ENCODE measurements at regions not wholly inside any gene's neighbourhood (a gene's known extent, or its start where the extent isn't known, plus 50 kb on each side); places are given as distances from the start of the nearest gene placed in this dataset.

- 70 to 75% (median 74%) methylated on average over 9 of the region's 9 CpGs for WGBS, 4 donors
- Histone ChIP-seq H3K27me3 (no peaks in the 10 kb centered on the region), H3K36me3 (no peaks in the 10 kb centered on the region), H3K4me3 (no peak overlapping the region), H3K4me1 (no peaks in the 10 kb centered on the region), H3K27ac (no peak overlapping the region), H3K9me3 (no peaks in the 10 kb centered on the region)
- TF ChIP-seq POLR2A (IDR thresholded peaks at IDR 0.05), result no peak
- TF ChIP-seq, protein P1, sequence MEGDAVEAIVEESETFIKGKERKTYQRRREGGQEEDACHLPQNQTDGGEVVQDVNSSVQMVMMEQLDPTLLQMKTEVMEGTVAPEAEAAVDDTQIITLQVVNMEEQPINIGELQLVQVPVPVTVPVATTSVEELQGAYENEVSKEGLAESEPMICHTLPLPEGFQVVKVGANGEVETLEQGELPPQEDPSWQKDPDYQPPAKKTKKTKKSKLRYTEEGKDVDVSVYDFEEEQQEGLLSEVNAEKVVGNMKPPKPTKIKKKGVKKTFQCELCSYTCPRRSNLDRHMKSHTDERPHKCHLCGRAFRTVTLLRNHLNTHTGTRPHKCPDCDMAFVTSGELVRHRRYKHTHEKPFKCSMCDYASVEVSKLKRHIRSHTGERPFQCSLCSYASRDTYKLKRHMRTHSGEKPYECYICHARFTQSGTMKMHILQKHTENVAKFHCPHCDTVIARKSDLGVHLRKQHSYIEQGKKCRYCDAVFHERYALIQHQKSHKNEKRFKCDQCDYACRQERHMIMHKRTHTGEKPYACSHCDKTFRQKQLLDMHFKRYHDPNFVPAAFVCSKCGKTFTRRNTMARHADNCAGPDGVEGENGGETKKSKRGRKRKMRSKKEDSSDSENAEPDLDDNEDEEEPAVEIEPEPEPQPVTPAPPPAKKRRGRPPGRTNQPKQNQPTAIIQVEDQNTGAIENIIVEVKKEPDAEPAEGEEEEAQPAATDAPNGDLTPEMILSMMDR (IDR thresholded peaks at IDR 0.05), result no peak
- DNase-seq, result no peak
- intact Hi-C loops (cut with DNase I), result no loop called here
- no peak for ATAC-seq
Measured at GRCh38 chr5:83001796-83002381, 75.3 kb downstream of the TMEM167A start.

DNA sequence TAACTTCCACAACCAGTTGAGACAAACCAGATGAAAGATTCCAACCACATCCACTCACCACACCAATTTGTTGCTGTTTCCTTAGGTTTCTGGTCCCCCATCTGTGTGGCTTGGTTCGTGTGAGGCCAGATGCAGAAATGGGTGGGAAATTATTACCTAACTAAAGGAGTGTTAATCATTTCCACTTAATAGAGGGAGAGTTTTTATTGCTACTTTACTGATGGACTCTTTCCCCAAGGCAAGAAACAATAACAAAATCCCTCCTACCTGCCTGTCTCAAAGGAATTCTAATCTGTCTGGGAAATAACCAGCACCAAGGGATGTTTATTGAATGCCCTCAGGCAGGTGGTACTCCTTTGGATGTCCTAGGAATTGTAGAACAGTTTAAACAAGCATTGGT lies 76.3 kb downstream of the TMEM167A start:
- no peaks in the 10 kb centered on the region for H3K4me1 ChIP-seq
- no peak overlapping the region for H3K27ac ChIP-seq
- no peaks in the 10 kb centered on the region for H3K27me3 ChIP-seq
- no peak for ATAC-seq
- 56 to 86% (median 78%) methylated on average over 1 of the region's 1 CpG for WGBS, 4 donors
- TF ChIP-seq, protein P1 (IDR thresholded peaks at IDR 0.05), result no peak
- no peak for TF ChIP-seq POLR2A (IDR thresholded peaks at IDR 0.05)
- no peak for DNase-seq
- no peaks in the 10 kb centered on the region for H3K9me3 ChIP-seq
- no peak overlapping the region for H3K4me3 ChIP-seq
- no peaks in the 10 kb centered on the region for H3K36me3 ChIP-seq
- intact Hi-C loops (cut with DNase I), result no loop called here

DNA sequence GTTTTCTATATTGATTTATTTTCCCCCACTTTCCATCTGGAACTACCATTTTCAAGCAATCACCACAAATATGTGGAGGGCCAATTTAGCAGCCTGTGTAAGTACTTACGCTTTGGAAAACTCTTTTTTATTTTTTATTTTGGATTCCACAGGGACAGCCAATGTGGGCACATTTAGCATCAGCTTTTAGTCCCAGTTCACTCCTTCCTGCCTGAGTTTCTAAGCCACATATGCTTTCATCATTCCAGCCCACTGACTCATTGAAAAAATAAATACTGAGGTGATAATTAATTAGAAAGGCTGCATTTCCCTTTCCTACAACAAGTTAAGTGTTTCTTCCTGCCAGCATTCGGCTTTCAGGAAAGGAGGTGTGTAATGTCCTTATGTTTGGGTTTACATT lies 76.8 kb downstream of the TMEM167A start:
- H3K4me3 ChIP-seq, result no peak overlapping the region
- H3K9me3 ChIP-seq, result no peaks in the 10 kb centered on the region
- DNase-seq (no peak), ATAC-seq (no peak)
- no peak for TF ChIP-seq POLR2A (IDR thresholded peaks at IDR 0.05)
- TF ChIP-seq, protein P1 (IDR thresholded peaks at IDR 0.05), result no peak
- no peaks in the 10 kb centered on the region for H3K36me3 ChIP-seq
- no peaks in the 10 kb centered on the region for H3K27me3 ChIP-seq
- intact Hi-C loops (cut with DNase I), result no loop called here
- no peak overlapping the region for H3K27ac ChIP-seq
- no peaks in the 10 kb centered on the region for H3K4me1 ChIP-seq
- 54 to 71% (median 60%) methylated on average over 2 of the region's 2 CpGs for WGBS, 4 donors

DNA sequence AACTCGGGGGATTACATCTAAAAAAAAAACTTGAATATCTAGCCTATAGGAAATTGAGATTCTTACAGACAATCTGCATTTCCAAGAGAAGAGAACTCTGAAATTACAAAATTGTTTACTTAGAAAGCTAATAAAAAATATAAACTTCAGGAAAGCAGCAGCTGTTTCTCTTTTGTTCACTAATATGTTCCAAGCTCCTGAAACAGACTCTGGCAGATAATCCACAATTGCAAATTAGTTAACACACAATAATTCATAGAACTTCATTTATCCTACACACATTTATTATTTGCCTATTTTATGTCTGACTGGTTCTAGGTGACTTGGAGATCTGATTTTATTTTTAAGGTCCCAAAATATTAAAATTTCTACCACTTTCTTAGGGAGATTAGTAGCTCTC lies 83.8 kb downstream of the TMEM167A start:
- Histone ChIP-seq H3K27me3 (no peaks in the 10 kb centered on the region), H3K4me1 (no peaks in the 10 kb centered on the region), H3K9me3 (peaks cover 0 to 3% (median 0%) of the 10 kb centered on the region in 12 donors), H3K36me3 (no peaks in the 10 kb centered on the region), H3K27ac (no peak overlapping the region), H3K4me3 (no peak overlapping the region)
- WGBS, 4 donors, result 69 to 87% (median 74%) methylated on average over 1 of the region's 1 CpG
- intact Hi-C loops (cut with DNase I), result no loop called here
- TF ChIP-seq POLR2A (IDR thresholded peaks at IDR 0.05), result no peak
- TF ChIP-seq, protein P1 (IDR thresholded peaks at IDR 0.05), result no peak
- no peak for ATAC-seq
- DNase-seq, result no peak
